H1 (cell line): ENCODE measurements at regions not wholly inside any gene's neighbourhood (a gene's known extent, or its start where the extent isn't known, plus 50 kb on each side); places are given as distances from the start of the nearest gene placed in this dataset.
A peak's percentile ranks its signal among the peaks of the same experiment; 100 is the strongest.

ENCODE experiments used
- CTCF ChIA-PET: fragments of 300-600 bp; sonication (Branson Sonifier 250); formaldehyde crosslinking; loops from one replicate; lab custom pipeline; 2021; ENCODE audit not compliant: partially characterized antibody; lab: Charles Lee
- POLR2A ChIA-PET: fragments of 300-600 bp; sonication (Branson Sonifier 250); formaldehyde crosslinking; loops from one replicate; lab custom pipeline; 2021; ENCODE audit warnings: inconsistent platforms; ENCODE audit not compliant: partially characterized antibody; lab: Charles Lee
- DNase-seq, 2 experiments: peaks; one replicate each; pipeline versions ENCODE4 v3.0.0 to v3.0.0-alpha.2; 2010 to 2022; ENCODE audit warnings: low spot score in 2 of 2, low read depth in 1 of 2, mixed read lengths in 1 of 2
- FAIRE-seq: peaks from 2 replicates; lab custom pipeline; 2011; peaks lifted over from hg19 to GRCh38; lab: Jason Lieb, UNC
- H2AFZ ChIP-seq: 2 replicates; pipeline ENCODE4 v1.8.1; 2012; ENCODE audit warnings: low read length, inconsistent platforms
- H2AK5ac ChIP-seq: 2 replicates; pipeline ENCODE4 v1.6.1; 2013; ENCODE audit warnings: low read depth, low read length
- H2BK120ac ChIP-seq: replicated peaks from 2 replicates; pipeline ENCODE3; 2013; ENCODE audit warnings: low read depth, low read length, inconsistent platforms
- H2BK12ac ChIP-seq: 2 replicates; pipeline ENCODE4 v1.6.1; 2013; ENCODE audit warnings: low read depth, low read length
- H2BK15ac ChIP-seq: 2 replicates; pipeline ENCODE4 v1.6.1; 2013; ENCODE audit warnings: low read length
- H2BK20ac ChIP-seq: 2 replicates; pipeline ENCODE4 v1.6.1; 2013; ENCODE audit warnings: low read length
- H2BK5ac ChIP-seq: 2 replicates; pipeline ENCODE4 v1.6.1; 2013; ENCODE audit warnings: low read depth, low read length
- H3K14ac ChIP-seq: 2 replicates; pipeline ENCODE4 v1.6.1; 2013; ENCODE audit warnings: inconsistent platforms; ENCODE audit not compliant: insufficient read length
- H3K18ac ChIP-seq: 2 replicates; pipeline ENCODE4 v1.6.1; 2013; ENCODE audit warnings: low read length; ENCODE audit errors: extremely low read depth
- H3K23ac ChIP-seq: 2 replicates; pipeline ENCODE4 v1.6.1; 2013; ENCODE audit warnings: inconsistent platforms; ENCODE audit not compliant: insufficient read length
- H3K23me2 ChIP-seq: 2 replicates; pipeline ENCODE4 v1.6.1; 2013; ENCODE audit warnings: low read depth, low read length
- H3K27ac ChIP-seq: 2 replicates; pipeline ENCODE4 v1.6.1; 2011; ENCODE audit warnings: low read depth, low read length, inconsistent platforms
- H3K27me3 ChIP-seq, 4 experiments: replicated peaks in 1 of 4; 1 replicate in 1 of 4; 2 replicates in 3 of 4; pipeline versions ENCODE4 v1.6.1 to v1.8.1; 2011 to 2013; ENCODE audit warnings: low read length in 3 of 4, mild to moderate bottlenecking in 3 of 4, inconsistent platforms in 2 of 4, mixed read lengths in 2 of 4, moderate library complexity in 1 of 4; ENCODE audit not compliant: control insufficient read depth in 3 of 4, insufficient read depth in 3 of 4; ENCODE audit errors: extremely low read depth in 1 of 4
- H3K36me3 ChIP-seq, 4 experiments: 2 replicates each; pipeline versions ENCODE4 v1.6.1 to v1.8.1; 2011 to 2013; ENCODE audit warnings: mild to moderate bottlenecking in 4 of 4, low read length in 3 of 4, moderate library complexity in 2 of 4, control low read depth in 1 of 4, inconsistent platforms in 1 of 4; ENCODE audit not compliant: insufficient read depth in 4 of 4, control insufficient read depth in 2 of 4
- H3K4ac ChIP-seq: replicated peaks from 2 replicates; pipeline ENCODE3; 2013; ENCODE audit warnings: low read length, low read depth, mixed read lengths, inconsistent platforms; ENCODE audit not compliant: insufficient read length
- H3K4me1 ChIP-seq, 4 experiments: replicated peaks in 1 of 4; 1 replicate in 1 of 4; 2 replicates in 3 of 4; pipeline versions ENCODE4 v1.6.1 to v1.8.1; 2011 to 2013; ENCODE audit warnings: low read length in 3 of 4, inconsistent platforms in 2 of 4, mixed read lengths in 1 of 4; ENCODE audit not compliant: insufficient read depth in 4 of 4, control insufficient read depth in 3 of 4
- H3K4me2 ChIP-seq, 2 experiments: 2 replicates each; pipeline versions ENCODE4 v1.6.1 to v1.8.1; 2011 to 2013; ENCODE audit warnings: low read depth in 2 of 2, low read length in 2 of 2, control low read depth in 1 of 2, inconsistent platforms in 1 of 2, mild to moderate bottlenecking in 1 of 2; ENCODE audit not compliant: insufficient read depth in 1 of 2
- H3K4me3 ChIP-seq, 4 experiments: fragments of 200-600, 300-600 bp in 1 of 4; sonication (generic), shearing (Covaris generic), sonication (Bioruptor Twin) in 1 of 4; 2 replicates each; pipeline versions ENCODE4 v1.5.1 to v1.8.1; 2011 to 2016; ENCODE audit warnings: low read length in 4 of 4, low read depth in 3 of 4, control low read depth in 2 of 4, inconsistent platforms in 2 of 4, mild to moderate bottlenecking in 2 of 4, mixed read lengths in 1 of 4, moderate library complexity in 1 of 4; ENCODE audit not compliant: insufficient read depth in 2 of 4; ENCODE audit errors: extremely low read depth in 1 of 4
- H3K56ac ChIP-seq: replicated peaks from 2 replicates; pipeline ENCODE3; 2013; ENCODE audit warnings: low read depth, mild to moderate bottlenecking, mixed read lengths, low read length, inconsistent platforms; ENCODE audit not compliant: insufficient read length
- H3K79me1 ChIP-seq: 2 replicates; pipeline ENCODE4 v1.6.1; 2013; ENCODE audit warnings: low read depth, low read length, control low read depth
- H3K79me2 ChIP-seq, 2 experiments: 2 replicates each; pipeline versions ENCODE4 v1.6.1 to v1.8.1; 2012 to 2013; ENCODE audit warnings: low read length in 2 of 2, mild to moderate bottlenecking in 2 of 2, inconsistent platforms in 1 of 2; ENCODE audit not compliant: insufficient read depth in 2 of 2, control insufficient read depth in 1 of 2
- H3K9ac ChIP-seq, 4 experiments: replicated peaks in 1 of 4; 1 replicate in 1 of 4; 2 replicates in 3 of 4; pipeline versions ENCODE4 v1.6.1 to v1.8.1; 2011 to 2013; ENCODE audit warnings: low read depth in 3 of 4, low read length in 3 of 4, control low read depth in 2 of 4, mild to moderate bottlenecking in 2 of 4, moderate library complexity in 2 of 4, inconsistent platforms in 1 of 4; ENCODE audit errors: extremely low read depth in 1 of 4
- H3K9me3 ChIP-seq, 2 experiments: 2 replicates each; pipeline versions ENCODE4 v1.6.1 to v1.8.1; 2012 to 2013; ENCODE audit warnings: mild to moderate bottlenecking in 2 of 2, moderate library complexity in 2 of 2, control low read depth in 1 of 2, inconsistent platforms in 1 of 2, low read depth in 1 of 2, low read length in 1 of 2, mixed read lengths in 1 of 2; ENCODE audit not compliant: insufficient read depth in 2 of 2
- H4K20me1 ChIP-seq, 2 experiments: replicated peaks in 1 of 2; 2 replicates each; pipeline versions ENCODE3 to v1.8.1; 2011 to 2013; ENCODE audit warnings: inconsistent platforms in 2 of 2, low read length in 2 of 2, mild to moderate bottlenecking in 1 of 2; ENCODE audit not compliant: insufficient read depth in 2 of 2, control insufficient read depth in 1 of 2
- H4K5ac ChIP-seq: 2 replicates; pipeline ENCODE4 v1.6.1; 2013; ENCODE audit warnings: low read length, low read depth, mixed read lengths, inconsistent platforms; ENCODE audit not compliant: insufficient read length
- H4K8ac ChIP-seq: 2 replicates; pipeline ENCODE4 v1.8.0; 2013; ENCODE audit warnings: mild to moderate bottlenecking, moderate library complexity, low read length, inconsistent platforms; ENCODE audit not compliant: insufficient read depth; ENCODE audit errors: extremely low read depth
- H4K91ac ChIP-seq: replicated peaks from 2 replicates; pipeline ENCODE3; 2013; ENCODE audit warnings: low read length, mixed read lengths, inconsistent platforms; ENCODE audit not compliant: insufficient read length
- SIX5 ChIP-seq: IDR thresholded peaks from 2 replicates; pipeline ENCODE4 v1.6.1; 2011; ENCODE audit warnings: mild to moderate bottlenecking, low read depth, low read length
- SP2 ChIP-seq: IDR thresholded peaks from 2 replicates; pipeline ENCODE4 v1.6.1; 2012; ENCODE audit warnings: mild to moderate bottlenecking, low read length, inconsistent platforms
- TEAD4 ChIP-seq: IDR thresholded peaks from 2 replicates; pipeline ENCODE4 v1.6.1; 2012; ENCODE audit warnings: low read depth, low read length, inconsistent platforms, mixed read lengths
- WGBS, 2 experiments: shearing (Covaris generic) in 1 of 2; methylation state at CpG; one replicate each; pipeline versions ENCODE4 v1.1.6 to v1.1.7; 2013 to 2015; ENCODE audit warnings: low lambda C conversion rate in 2 of 2, mixed read lengths in 2 of 2, inconsistent platforms in 1 of 2, low coverage in 1 of 2, missing lambda C conversion rate in 1 of 2; ENCODE audit not compliant: insufficient replicate concordance in 2 of 2, insufficient coverage in 1 of 2, insufficient read length in 1 of 2; ENCODE audit errors: extremely low coverage in 1 of 2, missing lambda C conversion rate in 1 of 2; 5-methylcytosine and 5-hydroxymethylcytosine counted together

DNA sequence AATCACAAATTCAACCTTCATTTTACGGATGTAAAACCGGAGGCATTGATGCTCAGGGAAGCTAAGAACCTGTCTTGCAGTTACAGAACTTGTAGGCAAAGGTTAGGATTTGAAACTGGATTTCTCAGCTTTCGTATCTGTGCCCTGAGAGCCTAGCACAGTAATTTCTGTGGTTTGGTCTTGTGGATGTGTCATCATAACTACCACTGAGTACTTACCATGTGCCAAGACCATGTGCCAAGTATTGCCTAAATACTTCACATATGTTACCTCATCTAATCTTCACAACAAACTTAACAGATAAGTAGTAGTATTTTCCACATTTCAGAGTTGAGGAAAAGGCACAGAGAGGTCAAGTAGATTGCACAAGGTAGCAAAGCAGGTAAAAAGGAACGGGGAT is 140.7 kb downstream of the NXPE2 start:
- CTCF ChIA-PET: interaction anchor here (0.8 to 1.3 kb wide), 2 partner anchors 71 to 1086 kb away, joined by 3 read pairs; no protein-coding TSS in a partner anchor
- no peak for TF ChIP-seq SP2
- TF ChIP-seq TEAD4: no peak
- no peak for TF ChIP-seq SIX5

More for the DNA sequence above, 140.7 kb downstream of the NXPE2 start:
- no peaks in the 10 kb centered on the region; a peak in 1 of 7 replicates for H3K27me3 ChIP-seq
- FAIRE-seq (no peak), DNase-seq (no peak)
- 89% methylated on average over 4 of the region's 4 CpGs; no CpG with 5 or more reads in 1 of the 2 experiments for WGBS, 2 experiments
- no peaks in the 10 kb centered on the region for H3K79me2 ChIP-seq
- no peak overlapping the region for H2BK12ac ChIP-seq
- H2BK5ac ChIP-seq: no peak overlapping the region
- no peak overlapping the region for H2BK120ac ChIP-seq
- H2AFZ ChIP-seq: no peak overlapping the region
- no peak overlapping the region for H3K4ac ChIP-seq
- no peak overlapping the region for H4K8ac ChIP-seq
- no peak overlapping the region for H3K27ac ChIP-seq
- H3K14ac ChIP-seq: no peak overlapping the region
- no peak overlapping the region for H2AK5ac ChIP-seq
- no peak overlapping the region for H4K91ac ChIP-seq
- no peaks in the 10 kb centered on the region for H3K23me2 ChIP-seq
- no peak overlapping the region for H3K4me3 ChIP-seq
- H3K79me1 ChIP-seq: no peaks in the 10 kb centered on the region
- H3K4me1 ChIP-seq: peaks cover 8 to 23% (median 14%) of the 10 kb centered on the region in 4 experiments; a peak in 6 of 7 replicates
- H2BK20ac ChIP-seq: 0 out of 2 replicates have a peak overlapping the region, but pooled peaks have one; percentile 8
- no peak overlapping the region for H3K4me2 ChIP-seq
- no peaks in the 10 kb centered on the region for H3K36me3 ChIP-seq
- no peak overlapping the region for H3K23ac ChIP-seq
- peaks cover 0 to under 1% of the 10 kb centered on the region in 2 experiments; a peak in 3 of 4 replicates for H3K9me3 ChIP-seq
- H4K20me1 ChIP-seq: no peaks in the 10 kb centered on the region
- no peak overlapping the region for H3K56ac ChIP-seq
- no peak overlapping the region for H4K5ac ChIP-seq
- no peak overlapping the region for H3K9ac ChIP-seq
- no peak overlapping the region for H2BK15ac ChIP-seq
- no peak overlapping the region for H3K18ac ChIP-seq
- POLR2A ChIA-PET: interaction anchor here (1.4 kb wide), 1 partner anchor 13 kb away, joined by 3 read pairs; no protein-coding TSS in a partner anchor
